ENCODE measurements at regions not wholly inside any gene's neighbourhood (a gene's known extent, or its start where the extent isn't known, plus 50 kb on each side); places are given as distances from the start of the nearest gene placed in this dataset.

- TF ChIP-seq MYC (IDR thresholded peaks at IDR 0.05; ENCODE audit: low read depth, low read length) (no peak), POLR2A (IDR thresholded peaks at IDR 0.05; ENCODE audit: extremely low read depth, insufficient read length) (no peak)
- TF ChIP-seq, protein P1, sequence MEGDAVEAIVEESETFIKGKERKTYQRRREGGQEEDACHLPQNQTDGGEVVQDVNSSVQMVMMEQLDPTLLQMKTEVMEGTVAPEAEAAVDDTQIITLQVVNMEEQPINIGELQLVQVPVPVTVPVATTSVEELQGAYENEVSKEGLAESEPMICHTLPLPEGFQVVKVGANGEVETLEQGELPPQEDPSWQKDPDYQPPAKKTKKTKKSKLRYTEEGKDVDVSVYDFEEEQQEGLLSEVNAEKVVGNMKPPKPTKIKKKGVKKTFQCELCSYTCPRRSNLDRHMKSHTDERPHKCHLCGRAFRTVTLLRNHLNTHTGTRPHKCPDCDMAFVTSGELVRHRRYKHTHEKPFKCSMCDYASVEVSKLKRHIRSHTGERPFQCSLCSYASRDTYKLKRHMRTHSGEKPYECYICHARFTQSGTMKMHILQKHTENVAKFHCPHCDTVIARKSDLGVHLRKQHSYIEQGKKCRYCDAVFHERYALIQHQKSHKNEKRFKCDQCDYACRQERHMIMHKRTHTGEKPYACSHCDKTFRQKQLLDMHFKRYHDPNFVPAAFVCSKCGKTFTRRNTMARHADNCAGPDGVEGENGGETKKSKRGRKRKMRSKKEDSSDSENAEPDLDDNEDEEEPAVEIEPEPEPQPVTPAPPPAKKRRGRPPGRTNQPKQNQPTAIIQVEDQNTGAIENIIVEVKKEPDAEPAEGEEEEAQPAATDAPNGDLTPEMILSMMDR (IDR thresholded peaks at IDR 0.05; ENCODE audit: low read depth, low read length) = no peak
- H3K4me3 ChIP-seq (ENCODE audit: low read depth, low read length) = no peak overlapping the region
- no peak for DNase-seq (ENCODE audit: low read depth)
These were observed 268.5 kb upstream of the AKR1E2 start for GRCh38 chr10:4557469-4557868.

GRCh38 chr10:4556527-4556926 is 269.5 kb upstream of the AKR1E2 start:
- no peak for DNase-seq (ENCODE audit: low read depth)
- H3K4me3 ChIP-seq (ENCODE audit: low read depth, low read length) = no peak overlapping the region
- TF ChIP-seq, protein P1 (IDR thresholded peaks at IDR 0.05; ENCODE audit: low read depth, low read length) = no peak
- TF ChIP-seq POLR2A (IDR thresholded peaks at IDR 0.05; ENCODE audit: extremely low read depth, insufficient read length) = no peak
- TF ChIP-seq, protein P2, sequence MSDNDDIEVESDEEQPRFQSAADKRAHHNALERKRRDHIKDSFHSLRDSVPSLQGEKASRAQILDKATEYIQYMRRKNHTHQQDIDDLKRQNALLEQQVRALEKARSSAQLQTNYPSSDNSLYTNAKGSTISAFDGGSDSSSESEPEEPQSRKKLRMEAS (IDR thresholded peaks at IDR 0.05; ENCODE audit: low read depth, low read length) = no peak
- no peak for TF ChIP-seq MYC (IDR thresholded peaks at IDR 0.05; ENCODE audit: low read depth, low read length)

DNA sequence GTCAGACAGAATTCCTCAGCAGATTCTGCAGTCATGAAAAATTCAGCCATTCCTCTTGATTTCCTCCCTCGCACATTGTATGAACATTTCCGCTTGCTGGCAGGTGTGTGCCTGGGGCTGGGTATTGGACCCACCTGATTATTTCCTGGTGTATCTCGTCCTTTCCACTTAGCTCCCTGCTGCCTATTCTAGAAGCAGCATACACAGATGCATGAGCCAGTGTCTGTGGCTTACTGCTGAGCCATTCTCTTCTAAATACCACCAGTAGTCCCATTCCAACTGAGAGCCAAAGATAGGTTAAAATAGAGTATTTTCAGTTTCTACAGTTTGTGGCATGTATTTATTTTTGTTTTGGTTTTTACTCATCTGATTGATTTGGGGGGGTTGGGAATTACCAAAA is 270.1 kb upstream of the AKR1E2 start:
- DNase-seq (ENCODE audit: low read depth) = no peak
- TF ChIP-seq, protein P1 (IDR thresholded peaks at IDR 0.05; ENCODE audit: low read depth, low read length) = no peak
- no peak for TF ChIP-seq POLR2A (IDR thresholded peaks at IDR 0.05; ENCODE audit: extremely low read depth, insufficient read length)
- TF ChIP-seq MYC (IDR thresholded peaks at IDR 0.05; ENCODE audit: low read depth, low read length) = no peak
- TF ChIP-seq, protein P2 (IDR thresholded peaks at IDR 0.05; ENCODE audit: low read depth, low read length) = no peak
- H3K4me3 ChIP-seq (ENCODE audit: low read depth, low read length) = no peak overlapping the region

DNA sequence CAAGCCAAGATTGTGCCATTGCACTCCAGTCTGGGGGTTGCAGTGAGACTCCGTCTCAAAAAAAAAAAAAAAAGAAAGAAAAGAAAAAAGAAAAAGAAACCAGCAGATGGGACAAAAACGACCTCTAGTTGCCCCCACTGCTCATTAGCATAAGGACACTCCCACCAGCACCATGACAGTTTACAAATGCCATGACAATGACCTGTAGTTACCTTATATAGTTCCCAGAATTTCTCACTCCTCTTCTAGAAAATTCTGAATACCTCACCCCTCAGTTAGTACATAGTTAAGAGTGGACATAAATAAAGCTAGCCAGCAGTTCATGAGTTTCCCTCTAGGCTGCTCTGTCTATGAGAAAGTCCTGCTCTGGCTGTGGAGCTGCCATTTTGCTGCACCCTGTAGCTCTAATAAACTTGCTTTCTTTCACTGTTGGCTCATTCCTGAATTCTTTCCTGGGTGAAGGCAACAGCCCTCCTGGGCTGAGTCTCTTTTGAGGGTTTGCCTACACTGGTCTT is 276.8 kb upstream of the AKR1E2 start:
- TF ChIP-seq MYC (IDR thresholded peaks at IDR 0.05; ENCODE audit: low read depth, low read length) (no peak), POLR2A (IDR thresholded peaks at IDR 0.05; ENCODE audit: extremely low read depth, insufficient read length) (no peak)
- TF ChIP-seq, protein P1 (IDR thresholded peaks at IDR 0.05; ENCODE audit: low read depth, low read length) = no peak
- TF ChIP-seq, protein P2 (IDR thresholded peaks at IDR 0.05; ENCODE audit: low read depth, low read length) = no peak
- DNase-seq (ENCODE audit: low read depth) = no peak
- H3K4me3 ChIP-seq (ENCODE audit: low read depth, low read length) = no peak overlapping the region

- TF ChIP-seq POLR2A (IDR thresholded peaks at IDR 0.05; ENCODE audit: extremely low read depth, insufficient read length) (no peak), MYC (IDR thresholded peaks at IDR 0.05; ENCODE audit: low read depth, low read length) (no peak)
- TF ChIP-seq, protein P2 (IDR thresholded peaks at IDR 0.05; ENCODE audit: low read depth, low read length) = no peak
- TF ChIP-seq, protein P1 (IDR thresholded peaks at IDR 0.05; ENCODE audit: low read depth, low read length) = no peak
These were observed 279.1 kb upstream of the AKR1E2 start for GRCh38 chr10:4546931-4547330.

DNA sequence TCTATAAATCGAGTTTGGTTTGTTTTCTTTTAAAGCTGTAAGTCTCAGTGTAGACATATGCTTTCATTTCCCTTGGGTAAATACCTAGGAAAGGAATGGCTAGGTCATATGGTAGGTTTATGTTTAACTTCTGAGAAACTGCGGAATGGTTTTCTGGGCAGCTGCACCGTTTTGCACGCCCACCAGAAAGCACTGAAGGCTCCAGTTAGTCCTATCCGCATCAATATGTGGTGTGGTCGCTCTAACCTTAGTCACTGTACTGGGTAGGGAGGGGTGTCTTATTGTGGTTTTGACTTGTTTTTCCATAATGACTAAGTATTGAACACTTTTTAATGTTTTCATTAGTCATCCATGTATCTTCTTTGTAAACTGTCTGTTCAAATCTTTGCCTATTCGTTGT is 279.5 kb upstream of the AKR1E2 start:
- TF ChIP-seq, protein P2 (IDR thresholded peaks at IDR 0.05; ENCODE audit: low read depth, low read length) = no peak
- TF ChIP-seq POLR2A (IDR thresholded peaks at IDR 0.05; ENCODE audit: extremely low read depth, insufficient read length) = no peak
- TF ChIP-seq, protein P1 (IDR thresholded peaks at IDR 0.05; ENCODE audit: low read depth, low read length) = no peak
- TF ChIP-seq MYC (IDR thresholded peaks at IDR 0.05; ENCODE audit: low read depth, low read length) = no peak
- no peak overlapping the region for H3K4me3 ChIP-seq (ENCODE audit: low read depth, low read length)
- DNase-seq (ENCODE audit: low read depth) = no peak

More at GRCh38 chr10:4546931-4547330, 279.1 kb upstream of the AKR1E2 start:
- DNase-seq (ENCODE audit: low read depth) = no peak
- no peak overlapping the region for H3K4me3 ChIP-seq (ENCODE audit: low read depth, low read length)

Measured in NB4 (cell line).